Keratinocyte (primary cell): ENCODE measurements at regions not wholly inside any gene's neighbourhood (a gene's known extent, or its start where the extent isn't known, plus 50 kb on each side); places are given as distances from the start of the nearest gene placed in this dataset.

ENCODE experiments used
- EZH2 ChIP-seq: IDR thresholded peaks from one replicate; pipeline ENCODE4 v1.6.1; 2012; ENCODE audit warnings: inconsistent platforms, mild to moderate bottlenecking, low read length, moderate library complexity
- TF ChIP-seq, protein P1 (sequence below), 3 experiments: IDR thresholded peaks in 1 of 3; conservative IDR thresholded peaks in 1 of 3; optimal IDR thresholded peaks in 1 of 3; 2 replicates in 2 of 3; 3 replicates in 1 of 3; pipeline versions ENCODE3 to v1.5.1; 2011; ENCODE audit warnings: low read length in 3 of 3, mild to moderate bottlenecking in 3 of 3, moderate library complexity in 2 of 3, control low read depth in 1 of 3, inconsistent platforms in 1 of 3; ENCODE audit not compliant: insufficient read depth in 2 of 3; ENCODE audit errors: extremely low read depth in 1 of 3

DNA sequence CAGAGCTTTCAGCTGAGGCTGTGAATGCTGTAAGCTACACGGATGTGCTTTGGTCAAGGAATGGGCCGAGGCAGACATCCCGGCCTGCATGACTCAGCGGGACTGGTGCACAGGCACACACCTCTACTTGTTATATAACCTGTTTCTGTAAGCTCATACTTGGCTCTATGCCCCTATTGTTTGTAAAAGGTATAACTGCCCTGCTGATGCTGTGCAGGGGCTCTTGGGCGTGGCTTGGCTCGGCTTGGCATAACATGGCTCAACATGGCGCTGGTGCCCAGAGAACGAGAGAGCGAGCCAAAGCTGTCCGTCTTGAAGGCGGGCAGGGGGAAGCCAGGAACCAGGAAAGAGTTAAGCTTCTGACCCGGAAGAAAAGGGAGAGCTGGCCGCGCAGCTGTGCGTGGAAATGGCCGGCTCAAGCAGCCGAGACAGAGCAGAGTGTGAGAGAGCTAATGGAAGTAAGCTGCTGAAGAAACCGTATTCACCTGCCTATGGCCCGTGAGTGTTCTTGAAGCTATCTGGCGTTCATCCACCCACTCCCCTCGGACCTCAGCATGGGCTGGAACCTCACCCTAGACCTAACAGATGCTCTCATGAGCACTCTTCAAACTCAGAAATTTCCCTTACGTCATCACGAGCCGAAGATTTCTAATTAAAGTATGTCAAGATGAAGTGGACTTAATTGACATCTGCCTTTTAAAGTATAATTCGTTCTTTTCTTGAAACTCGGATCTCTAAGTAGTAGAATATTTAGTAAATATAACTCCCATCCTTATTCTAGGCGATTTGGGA is 286.3 kb upstream of the AGA start:
- TF ChIP-seq, protein P1, sequence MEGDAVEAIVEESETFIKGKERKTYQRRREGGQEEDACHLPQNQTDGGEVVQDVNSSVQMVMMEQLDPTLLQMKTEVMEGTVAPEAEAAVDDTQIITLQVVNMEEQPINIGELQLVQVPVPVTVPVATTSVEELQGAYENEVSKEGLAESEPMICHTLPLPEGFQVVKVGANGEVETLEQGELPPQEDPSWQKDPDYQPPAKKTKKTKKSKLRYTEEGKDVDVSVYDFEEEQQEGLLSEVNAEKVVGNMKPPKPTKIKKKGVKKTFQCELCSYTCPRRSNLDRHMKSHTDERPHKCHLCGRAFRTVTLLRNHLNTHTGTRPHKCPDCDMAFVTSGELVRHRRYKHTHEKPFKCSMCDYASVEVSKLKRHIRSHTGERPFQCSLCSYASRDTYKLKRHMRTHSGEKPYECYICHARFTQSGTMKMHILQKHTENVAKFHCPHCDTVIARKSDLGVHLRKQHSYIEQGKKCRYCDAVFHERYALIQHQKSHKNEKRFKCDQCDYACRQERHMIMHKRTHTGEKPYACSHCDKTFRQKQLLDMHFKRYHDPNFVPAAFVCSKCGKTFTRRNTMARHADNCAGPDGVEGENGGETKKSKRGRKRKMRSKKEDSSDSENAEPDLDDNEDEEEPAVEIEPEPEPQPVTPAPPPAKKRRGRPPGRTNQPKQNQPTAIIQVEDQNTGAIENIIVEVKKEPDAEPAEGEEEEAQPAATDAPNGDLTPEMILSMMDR (optimal IDR thresholded peaks at IDR 0.05 in 1 of 3, IDR thresholded peaks at IDR 0.05 in 1 of 3, conservative IDR thresholded peaks at IDR 0.05 in 1 of 3; ENCODE audit: extremely low read depth in 1 of 3, insufficient read depth in 2 of 3, low read length in 3 of 3): no peak
- TF ChIP-seq EZH2: no peak
